ENCODE measurements at regions not wholly inside any gene's neighbourhood (a gene's known extent, or its start where the extent isn't known, plus 50 kb on each side); places are given as distances from the start of the nearest gene placed in this dataset.
A peak's percentile ranks its signal among the peaks of the same experiment; 100 is the strongest.
"Not testable (repeated sequence)": the region's sequence is repeated elsewhere in the genome, so short reads cannot be mapped to it uniquely, and the experiment has no call there.

- no peak for DNase-seq
Measured at GRCh38 chr6:103870970-103871369, 988.7 kb downstream of the HACE1 start.

- DNase-seq: peak; percentile 70
Measured at GRCh38 chr6:103862297-103862696, 997.4 kb downstream of the HACE1 start.

GRCh38 chr6:103858003-103858402 is 1001.7 kb downstream of the HACE1 start:
- DNase-seq: no peak

GRCh38 chr6:103855750-103856149 is 1004.0 kb downstream of the HACE1 start:
- no peak for DNase-seq

- no peak for DNase-seq
Measured at GRCh38 chr6:103854059-103854458, 1005.7 kb downstream of the HACE1 start.

DNA sequence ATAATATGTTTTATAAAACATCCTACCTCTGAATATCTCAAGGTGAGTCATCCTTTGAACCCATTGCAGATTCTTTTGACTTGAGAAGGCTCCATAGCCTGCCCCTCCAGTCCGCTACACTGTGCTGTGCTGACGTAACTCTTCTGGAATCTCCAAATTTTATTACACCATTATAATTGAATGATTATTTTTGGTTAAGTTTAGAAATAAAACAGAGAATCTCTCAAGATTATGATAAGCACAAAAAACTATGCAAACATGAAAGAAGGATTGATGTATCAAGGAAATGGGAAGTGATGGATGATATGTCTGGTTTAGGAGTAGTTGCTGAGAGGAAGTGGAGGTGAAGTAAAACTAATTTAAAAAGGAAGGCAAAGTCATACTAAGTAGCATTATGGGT is 1021.3 kb downstream of the HACE1 start:
- DNase-seq: no peak

GRCh38 chr6:103826209-103826608 is 1033.5 kb downstream of the HACE1 start:
- DNase-seq: no peak

DNA sequence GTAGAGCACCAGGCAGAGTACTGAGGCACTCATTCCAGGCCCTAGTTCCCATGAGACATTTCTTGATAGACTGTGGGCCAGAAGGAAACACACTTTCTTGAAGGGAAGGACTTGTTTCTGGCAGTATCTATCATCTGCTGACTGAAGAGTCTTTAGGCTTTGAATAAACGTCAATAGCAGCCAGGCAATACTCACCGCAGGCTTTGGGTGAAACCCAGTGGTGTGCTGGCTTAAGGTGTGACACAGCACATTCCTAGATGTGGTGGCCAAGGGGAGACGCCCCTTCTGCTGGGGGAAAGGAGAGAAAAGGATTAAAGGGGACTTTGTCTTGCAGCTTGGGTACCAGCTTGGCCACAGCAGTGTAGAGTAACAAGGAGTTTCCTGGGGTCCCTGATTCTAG is 1039.6 kb downstream of the HACE1 start:
- no peak for DNase-seq

DNA sequence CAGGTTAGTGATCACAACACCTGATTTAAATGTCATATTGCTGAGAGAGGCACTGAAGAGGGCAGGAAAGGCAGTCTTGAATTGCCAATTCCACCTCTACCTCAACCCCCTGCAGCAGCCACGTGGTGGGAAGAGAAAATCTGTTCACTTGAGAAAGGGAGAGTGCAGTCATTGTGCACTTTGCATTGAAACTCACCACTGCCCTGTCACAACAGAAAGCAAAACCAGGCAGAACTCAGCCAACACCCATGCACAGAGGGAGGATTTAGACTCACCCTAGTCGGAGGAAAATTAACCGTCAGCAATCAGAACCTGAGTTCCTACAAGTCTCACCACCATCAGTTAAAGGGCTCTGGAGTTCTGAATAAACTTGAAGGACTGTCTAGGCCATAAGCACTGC is 1040.2 kb downstream of the HACE1 start:
- DNase-seq: no peak

GRCh38 chr6:103812970-103813369 is 1046.7 kb downstream of the HACE1 start:
- DNase-seq: no peak

DNA sequence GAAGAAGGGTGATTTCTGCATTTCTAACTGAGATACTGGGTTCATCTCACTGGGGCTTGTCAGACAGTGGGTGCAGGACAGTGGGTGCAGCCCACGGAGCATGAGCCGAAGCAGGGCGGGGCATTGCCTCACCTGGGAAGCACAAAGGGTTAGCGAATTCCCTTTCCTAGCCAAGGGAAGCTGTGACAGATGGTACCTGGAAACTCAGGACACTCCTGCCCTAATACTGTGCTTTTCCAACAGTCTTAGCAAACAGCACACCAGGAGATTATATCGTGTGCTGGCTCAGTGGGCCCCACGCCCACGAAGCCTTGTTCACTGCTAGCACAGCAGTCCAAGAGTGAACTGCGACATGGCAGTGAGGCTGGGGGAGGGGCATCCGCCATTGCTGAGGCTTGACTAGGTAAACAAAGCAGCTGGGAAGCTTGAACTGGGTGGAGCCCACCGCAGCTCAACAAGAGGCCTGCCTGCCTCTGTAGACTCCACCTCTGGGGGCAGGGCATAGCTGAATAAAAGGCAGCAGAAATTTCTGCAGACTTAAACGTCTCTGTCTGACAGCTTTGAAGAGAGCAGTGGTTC is 1057.7 kb downstream of the HACE1 start:
- DNase-seq: not testable (repeated sequence)

- DNase-seq: no peak
Measured at GRCh38 chr6:103799971-103800670, 1059.6 kb downstream of the HACE1 start.

DNA sequence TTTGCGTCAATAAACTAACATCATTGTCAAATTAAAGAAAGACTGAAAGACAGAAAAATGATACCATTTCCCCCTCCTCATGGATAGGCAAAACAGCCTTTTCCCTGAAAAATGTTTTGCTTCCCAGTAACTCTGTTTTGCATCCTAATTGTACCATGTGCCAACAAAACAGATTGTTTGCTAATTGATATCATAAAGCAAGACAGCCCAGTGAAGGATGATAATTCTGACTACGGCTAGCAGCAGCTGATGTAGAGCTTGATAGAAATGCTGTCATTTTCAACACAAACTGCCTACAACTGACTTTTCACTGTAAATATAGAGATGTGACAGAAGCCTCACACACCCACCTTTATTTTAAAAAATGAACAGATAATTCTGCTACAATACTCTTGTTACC is 1061.6 kb downstream of the HACE1 start:
- DNase-seq: no peak

DNA sequence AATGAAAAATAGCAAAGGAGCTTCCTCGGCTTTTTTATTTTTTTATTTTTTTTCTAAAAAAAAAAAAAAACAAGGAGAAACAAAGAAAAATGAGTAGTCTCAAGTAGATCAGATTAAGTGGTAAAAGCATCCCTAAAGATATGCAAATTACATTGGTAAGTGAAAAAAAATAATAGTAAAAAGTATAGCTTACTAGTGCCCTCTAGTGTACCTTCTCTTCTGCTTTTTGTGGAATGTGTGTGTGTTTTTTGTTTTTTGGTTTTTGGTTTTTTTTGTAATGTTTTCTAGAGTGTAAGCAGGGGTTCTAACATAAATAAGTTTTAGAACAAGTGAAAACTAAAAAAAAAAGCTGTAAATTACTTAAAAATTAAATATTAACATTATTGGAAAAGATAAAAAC is 1062.0 kb downstream of the HACE1 start:
- DNase-seq: no peak

- DNase-seq: no peak
Measured at GRCh38 chr6:103791458-103791857, 1068.3 kb downstream of the HACE1 start.

GRCh38 chr6:103784117-103784516 is 1075.6 kb downstream of the HACE1 start:
- DNase-seq: no peak

DNA sequence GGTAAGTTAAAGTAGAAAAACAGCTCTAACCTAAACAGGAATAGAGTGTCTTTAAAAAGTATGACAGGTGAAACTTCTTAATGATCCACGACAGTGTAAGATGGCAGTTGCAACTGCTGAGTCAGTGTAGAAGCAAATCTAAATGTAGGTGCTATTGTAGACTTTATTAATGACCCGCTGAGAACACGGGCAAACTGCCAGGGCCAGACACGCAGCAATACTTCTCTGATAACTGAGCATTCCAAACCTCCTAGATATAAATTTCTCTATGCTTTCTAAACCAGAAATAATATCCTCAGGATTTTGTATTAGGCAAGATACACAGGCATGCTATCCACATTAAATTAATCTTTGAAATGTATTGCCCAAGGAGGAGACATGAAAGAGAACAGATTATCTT is 1076.4 kb downstream of the HACE1 start:
- DNase-seq: peak; percentile 55

DNA sequence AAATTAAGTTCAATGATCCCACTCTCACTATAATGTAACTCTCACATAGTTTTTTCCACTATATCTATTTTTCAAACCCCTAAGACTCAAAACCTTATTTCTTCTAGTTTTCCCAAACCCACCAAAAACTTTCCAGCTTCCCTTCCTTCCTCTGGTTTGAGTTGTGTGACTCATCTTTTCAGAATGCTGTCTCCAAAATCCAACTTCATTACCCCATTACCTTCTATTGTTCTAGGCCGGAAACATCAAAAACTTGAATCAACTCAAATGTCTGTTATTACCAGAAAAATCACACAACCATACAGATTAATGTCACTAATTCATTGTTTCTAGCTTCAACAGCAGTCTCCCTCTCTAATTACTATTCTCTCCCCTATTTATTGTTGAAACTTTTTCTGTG is 1090.3 kb downstream of the HACE1 start:
- no peak for DNase-seq

DNA sequence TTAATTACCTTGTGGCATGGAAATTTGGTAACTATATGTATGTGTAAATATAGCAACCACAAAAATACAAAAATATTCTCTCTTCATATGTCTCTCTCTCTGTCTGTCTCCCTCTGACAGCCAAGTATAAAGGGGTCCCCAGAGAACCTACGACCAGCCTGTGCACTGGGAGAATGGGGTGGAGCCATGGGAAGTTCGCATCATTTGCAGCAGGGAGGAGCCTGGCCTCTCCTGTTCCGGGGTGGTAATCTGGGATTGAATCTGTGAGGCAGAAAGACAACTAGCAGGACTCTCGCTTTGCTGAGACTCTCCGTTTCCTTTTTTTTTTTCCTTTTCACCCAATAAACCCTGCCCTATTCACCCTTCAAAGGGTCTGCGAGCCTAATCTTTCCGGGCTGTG is 1109.1 kb downstream of the HACE1 start:
- no peak for DNase-seq

DNA sequence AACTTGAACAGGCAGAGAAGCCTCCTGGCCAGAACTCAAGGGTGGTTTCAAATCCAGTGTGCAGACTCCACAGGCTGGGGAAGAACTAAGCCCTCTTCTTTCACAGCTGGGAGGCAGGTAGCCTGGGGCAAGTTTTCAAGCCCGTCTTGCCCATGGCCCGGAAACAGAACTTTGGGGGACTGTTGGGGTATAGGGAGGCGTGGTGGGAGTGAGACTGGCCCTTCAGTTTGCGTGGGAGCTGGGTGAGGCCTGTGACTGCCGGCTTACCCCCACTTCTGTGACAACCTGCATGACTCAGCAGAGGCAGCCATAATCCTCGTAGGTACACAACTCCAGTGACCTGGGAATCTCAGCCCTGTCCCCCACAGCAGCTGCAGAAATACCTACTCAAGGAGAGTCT is 1125.7 kb downstream of the HACE1 start:
- DNase-seq: no peak

DNA sequence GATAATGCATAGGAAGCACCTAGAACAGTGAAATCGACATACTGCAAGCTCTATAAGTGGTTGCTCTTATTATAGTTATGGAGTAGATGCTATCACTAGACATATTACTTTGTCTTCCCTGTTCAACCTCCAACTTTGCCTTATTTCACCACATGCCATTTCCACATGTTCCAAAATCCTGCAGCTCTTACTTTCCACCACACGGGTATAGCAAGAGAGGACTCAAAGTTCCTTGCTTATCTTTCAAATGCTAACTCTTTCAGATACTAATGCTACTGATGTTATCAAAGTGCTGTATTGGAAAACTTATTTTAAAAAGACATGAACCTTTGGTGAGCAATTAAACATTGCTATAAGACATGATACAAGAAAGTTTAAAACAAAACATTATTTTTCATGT is 1130.1 kb downstream of the HACE1 start:
- DNase-seq: no peak

- DNase-seq: no peak
Measured at GRCh38 chr6:103723438-103724322, 1136.0 kb downstream of the HACE1 start.

GRCh38 chr6:103722683-103723082 is 1137.0 kb downstream of the HACE1 start:
- no peak for DNase-seq

DNA sequence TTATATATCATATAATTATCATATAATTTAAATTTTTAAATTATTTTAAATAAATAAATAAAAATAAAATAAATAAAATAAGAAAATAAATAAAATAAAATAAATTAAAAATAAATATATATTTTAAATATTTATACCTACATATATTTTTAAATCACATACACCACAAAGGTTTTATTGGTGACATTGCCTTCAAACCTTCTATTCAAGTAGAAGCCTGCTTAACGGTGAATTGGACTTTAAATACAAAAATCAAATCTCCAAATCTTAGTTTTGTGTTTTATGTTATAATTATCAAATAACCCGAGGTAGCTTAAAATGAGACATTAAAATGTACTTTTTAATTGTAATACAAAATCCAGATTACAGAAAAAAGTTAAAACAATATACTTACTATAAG is 1137.8 kb downstream of the HACE1 start:
- DNase-seq: no peak
